ENCODE measurements at regions not wholly inside any gene's neighbourhood (a gene's known extent, or its start where the extent isn't known, plus 50 kb on each side); places are given as distances from the start of the nearest gene placed in this dataset.
"Not testable (repeated sequence)": the region's sequence is repeated elsewhere in the genome, so short reads cannot be mapped to it uniquely, and the experiment has no call there.

GRCh38 chr9:135373151-135373685, 106.4 kb upstream of the PPP1R26 start:
- ATAC-seq (replicated peaks): no peak
- Mint-ChIP-seq H3K4me3 (no peak overlapping the region), H3K9me3 (no peaks in the 10 kb centered on the region), H3K36me3 (ENCODE audit: low read depth) (no peaks in the 10 kb centered on the region), H3K4me1 (no peaks in the 10 kb centered on the region), H3K27ac (no peak overlapping the region), H3K27me3 (peaks cover 10% of the 10 kb centered on the region)

GRCh38 chr9:135373820-135374219, 105.8 kb upstream of the PPP1R26 start:
- H3K4me1 Mint-ChIP-seq: no peaks in the 10 kb centered on the region
- H3K4me3 Mint-ChIP-seq: no peak overlapping the region
- no peaks in the 10 kb centered on the region for H3K9me3 Mint-ChIP-seq
- ATAC-seq (replicated peaks): no peak
- no peaks in the 10 kb centered on the region for H3K36me3 Mint-ChIP-seq (ENCODE audit: low read depth)
- peaks cover 10% of the 10 kb centered on the region for H3K27me3 Mint-ChIP-seq
- no peak overlapping the region for H3K27ac Mint-ChIP-seq

DNA sequence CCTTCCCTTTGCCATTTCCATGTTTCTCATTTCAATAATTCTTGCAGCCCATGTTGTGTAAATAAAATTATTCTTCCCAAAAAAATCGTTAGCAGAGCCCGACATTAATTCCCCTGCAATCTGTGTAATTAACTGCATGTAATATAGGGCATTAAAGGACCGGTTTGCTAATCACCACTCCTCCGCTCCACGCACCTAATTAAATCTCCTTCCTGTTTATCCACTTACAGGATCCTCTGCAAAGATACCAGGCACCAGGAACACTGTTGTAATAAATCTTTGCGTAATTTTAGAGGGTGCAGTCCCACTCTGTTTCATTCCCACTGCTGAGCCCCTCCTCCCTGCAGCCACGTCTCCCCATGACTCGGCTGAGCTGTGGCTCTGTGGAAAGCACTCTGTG, 105.0 kb upstream of the PPP1R26 start:
- Mint-ChIP-seq H3K27me3 (peaks cover 10% of the 10 kb centered on the region), H3K4me1 (no peaks in the 10 kb centered on the region), H3K36me3 (ENCODE audit: low read depth) (no peaks in the 10 kb centered on the region), H3K4me3 (no peak overlapping the region), H3K27ac (no peak overlapping the region), H3K9me3 (no peaks in the 10 kb centered on the region)
- no peak for ATAC-seq (replicated peaks)

GRCh38 chr9:135375001-135375400, 104.6 kb upstream of the PPP1R26 start:
- no peaks in the 10 kb centered on the region for H3K9me3 Mint-ChIP-seq
- no peak overlapping the region for H3K27ac Mint-ChIP-seq
- no peak overlapping the region for H3K4me3 Mint-ChIP-seq
- no peaks in the 10 kb centered on the region for H3K4me1 Mint-ChIP-seq
- ATAC-seq (replicated peaks): no peak
- peaks cover 10% of the 10 kb centered on the region for H3K27me3 Mint-ChIP-seq
- no peaks in the 10 kb centered on the region for H3K36me3 Mint-ChIP-seq (ENCODE audit: low read depth)

GRCh38 chr9:135376511-135377265, 102.9 kb upstream of the PPP1R26 start:
- Mint-ChIP-seq H3K27me3 (peaks cover 10% of the 10 kb centered on the region), H3K4me1 (peaks cover 4% of the 10 kb centered on the region), H3K9me3 (no peaks in the 10 kb centered on the region), H3K27ac (no peak overlapping the region), H3K4me3 (no peak overlapping the region), H3K36me3 (ENCODE audit: low read depth) (no peaks in the 10 kb centered on the region)
- no peak for ATAC-seq (replicated peaks)

DNA sequence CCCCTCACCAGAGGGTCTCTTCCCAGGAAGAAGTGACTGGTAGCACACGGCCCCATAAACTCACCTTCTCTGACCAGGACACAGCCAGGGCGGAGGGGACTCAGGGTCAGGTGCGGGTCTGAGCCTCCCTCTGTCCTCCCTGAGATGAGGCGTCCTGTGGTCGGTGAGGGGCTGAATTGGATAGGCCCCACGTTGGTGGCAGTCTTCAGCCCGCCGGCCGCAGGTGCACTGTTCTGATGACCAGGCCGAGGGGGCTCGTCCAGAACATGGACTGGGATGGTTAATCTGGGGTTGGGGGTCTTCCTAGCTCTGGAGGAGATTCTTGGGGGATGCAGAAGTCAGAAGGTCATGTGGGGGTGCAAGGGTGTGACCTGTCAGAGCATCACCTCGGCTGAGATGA, 102.2 kb upstream of the PPP1R26 start:
- ATAC-seq (replicated peaks): no peak
- H3K4me3 Mint-ChIP-seq: no peak overlapping the region
- H3K4me1 Mint-ChIP-seq: peaks cover 4% of the 10 kb centered on the region
- H3K27me3 Mint-ChIP-seq: peaks cover 10% of the 10 kb centered on the region
- H3K9me3 Mint-ChIP-seq: no peaks in the 10 kb centered on the region
- H3K36me3 Mint-ChIP-seq (ENCODE audit: low read depth): no peaks in the 10 kb centered on the region
- H3K27ac Mint-ChIP-seq: no peak overlapping the region

DNA sequence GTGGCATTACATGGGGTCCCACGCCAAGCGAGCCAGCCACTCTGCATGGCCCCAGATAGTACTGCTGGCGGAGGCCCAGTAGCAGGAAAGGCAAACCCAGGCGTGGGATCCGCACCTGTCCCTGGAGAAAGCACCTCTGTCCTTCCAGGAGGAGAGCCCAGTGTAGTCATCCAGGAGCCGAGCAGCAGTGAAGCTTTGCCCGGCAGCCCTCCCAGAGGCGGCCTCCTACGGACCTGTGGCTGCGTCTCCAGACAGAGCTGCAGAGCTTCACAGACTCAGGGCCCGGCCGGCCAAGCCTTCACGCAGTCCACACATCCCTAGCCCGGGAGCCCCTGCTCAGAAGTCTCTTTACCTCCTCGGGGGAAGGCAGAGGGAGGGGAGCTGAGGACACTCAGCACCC, 100.8 kb upstream of the PPP1R26 start:
- Mint-ChIP-seq H3K4me3 (no peak overlapping the region), H3K36me3 (ENCODE audit: low read depth) (no peaks in the 10 kb centered on the region), H3K27ac (no peak overlapping the region), H3K9me3 (no peaks in the 10 kb centered on the region), H3K4me1 (peaks cover 4% of the 10 kb centered on the region), H3K27me3 (peaks cover 10% of the 10 kb centered on the region)
- ATAC-seq (replicated peaks): no peak

DNA sequence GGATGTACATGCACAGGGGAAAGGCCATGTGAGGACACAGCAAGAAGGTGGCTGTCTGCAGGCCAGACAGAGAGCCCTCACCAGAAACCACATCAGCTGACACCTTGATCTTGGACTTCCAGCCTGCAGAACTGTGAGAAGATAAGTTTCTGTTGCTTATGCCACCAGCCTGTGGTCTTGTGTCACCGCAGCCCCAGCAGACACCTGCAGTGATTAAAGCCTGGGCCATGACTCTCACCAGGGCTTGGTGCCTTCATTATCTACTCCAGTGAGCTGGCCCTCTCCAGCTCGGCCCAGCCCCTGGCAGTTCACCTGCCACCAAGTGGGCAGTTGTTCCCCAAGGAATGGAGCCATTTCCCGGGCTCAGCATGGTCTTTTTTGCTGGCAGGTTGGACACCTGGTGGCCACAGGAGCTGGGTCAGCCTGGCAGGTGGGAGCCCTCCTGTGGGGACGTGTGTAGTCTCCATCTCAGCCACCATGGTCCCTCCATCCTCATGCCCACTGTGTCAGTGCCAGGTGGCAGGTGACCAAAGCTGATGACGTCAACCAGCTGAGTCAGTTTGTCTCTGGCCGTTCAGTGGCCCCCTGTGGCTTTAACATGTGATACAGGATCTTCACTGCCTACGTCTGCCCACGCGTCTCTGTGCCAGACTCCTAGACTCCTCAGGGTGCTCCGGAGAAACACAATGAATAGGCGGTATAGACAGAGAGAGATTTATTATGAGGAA, 99.9 kb upstream of the PPP1R26 start:
- H3K4me3 Mint-ChIP-seq: no peak overlapping the region
- H3K27me3 Mint-ChIP-seq: peaks cover 4% of the 10 kb centered on the region
- H3K9me3 Mint-ChIP-seq: no peaks in the 10 kb centered on the region
- peaks cover 4% of the 10 kb centered on the region for H3K4me1 Mint-ChIP-seq
- no peak overlapping the region for H3K27ac Mint-ChIP-seq
- no peak for ATAC-seq (replicated peaks)
- no peaks in the 10 kb centered on the region for H3K36me3 Mint-ChIP-seq (ENCODE audit: low read depth)

- H3K27me3 Mint-ChIP-seq: no peaks in the 10 kb centered on the region
- no peak overlapping the region for H3K4me3 Mint-ChIP-seq
- no peaks in the 10 kb centered on the region for H3K9me3 Mint-ChIP-seq
- H3K27ac Mint-ChIP-seq: no peak overlapping the region
- peaks cover 4% of the 10 kb centered on the region for H3K4me1 Mint-ChIP-seq
- no peak for ATAC-seq (replicated peaks)
- H3K36me3 Mint-ChIP-seq (ENCODE audit: low read depth): no peaks in the 10 kb centered on the region
Observed at GRCh38 chr9:135380311-135380960, 99.1 kb upstream of the PPP1R26 start.

DNA sequence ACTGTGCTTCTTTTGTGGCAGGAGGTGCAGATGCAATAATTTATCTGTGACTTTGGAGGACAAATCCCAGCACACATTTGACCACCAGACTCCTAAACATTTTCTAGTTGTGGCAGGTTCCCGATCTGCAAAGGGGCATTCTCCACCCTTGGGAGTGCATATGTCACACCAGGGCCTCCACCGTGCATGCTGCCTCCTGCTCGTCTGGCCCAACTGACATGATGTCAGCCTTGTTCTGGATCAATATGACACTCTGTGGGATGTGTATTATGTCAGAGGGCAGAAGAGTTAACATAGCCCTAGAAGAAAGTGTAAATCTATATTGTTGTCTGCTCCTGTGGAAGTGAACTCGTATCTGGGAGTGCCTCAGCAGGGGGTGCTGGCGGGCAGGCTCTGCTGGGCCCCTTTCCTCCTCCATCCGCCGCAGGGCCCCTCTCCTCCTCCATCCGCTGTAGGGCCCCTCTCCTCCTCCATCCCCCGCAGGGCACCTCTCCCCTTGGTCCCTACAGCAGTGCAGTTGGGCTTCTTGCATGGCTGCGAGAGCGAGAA, 97.7 kb upstream of the PPP1R26 start:
- Mint-ChIP-seq H3K27me3 (no peaks in the 10 kb centered on the region), H3K27ac (no peak overlapping the region), H3K9me3 (no peaks in the 10 kb centered on the region), H3K4me1 (peaks cover 4% of the 10 kb centered on the region), H3K36me3 (ENCODE audit: low read depth) (no peaks in the 10 kb centered on the region), H3K4me3 (no peak overlapping the region)
- ATAC-seq (replicated peaks): no peak

DNA sequence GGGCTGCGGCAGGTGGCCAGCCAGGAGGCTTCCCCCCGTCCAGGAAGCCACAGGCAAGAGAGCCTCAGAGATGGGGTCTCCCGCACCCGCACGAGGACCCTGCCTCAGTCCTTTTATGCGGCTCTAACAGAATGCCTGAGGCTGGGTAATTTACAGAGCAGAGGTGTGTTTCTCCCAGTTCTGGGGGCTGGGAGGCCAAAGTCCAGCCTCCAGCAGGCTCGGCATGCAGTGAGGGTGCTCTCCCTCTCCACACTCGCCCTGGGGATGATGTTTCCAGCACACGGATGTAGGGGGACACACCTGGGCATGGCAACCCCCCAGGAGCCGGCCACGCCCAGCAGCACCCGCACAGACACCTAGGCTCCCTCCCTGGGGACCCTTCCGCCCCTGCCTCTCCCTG, 95.4 kb upstream of the PPP1R26 start:
- Mint-ChIP-seq H3K9me3 (no peaks in the 10 kb centered on the region), H3K4me3 (no peak overlapping the region), H3K27ac (no peak overlapping the region), H3K27me3 (no peaks in the 10 kb centered on the region), H3K36me3 (ENCODE audit: low read depth) (no peaks in the 10 kb centered on the region), H3K4me1 (peaks cover 4% of the 10 kb centered on the region)
- no peak for ATAC-seq (replicated peaks)

GRCh38 chr9:135384815-135385405, 94.7 kb upstream of the PPP1R26 start:
- not testable (repeated sequence) for H3K36me3 Mint-ChIP-seq (ENCODE audit: low read depth); H3K4me1 Mint-ChIP-seq; H3K4me3 Mint-ChIP-seq; H3K27ac Mint-ChIP-seq; H3K9me3 Mint-ChIP-seq; H3K27me3 Mint-ChIP-seq; ATAC-seq (replicated peaks)

GRCh38 chr9:135385793-135386192, 93.8 kb upstream of the PPP1R26 start:
- Mint-ChIP-seq H3K27me3 (no peaks in the 10 kb centered on the region), H3K9me3 (no peaks in the 10 kb centered on the region), H3K4me3 (no peak overlapping the region), H3K36me3 (ENCODE audit: low read depth) (no peaks in the 10 kb centered on the region), H3K4me1 (peaks cover 4% of the 10 kb centered on the region), H3K27ac (no peak overlapping the region)
- no peak for ATAC-seq (replicated peaks)

- H3K27me3 Mint-ChIP-seq: no peaks in the 10 kb centered on the region
- H3K9me3 Mint-ChIP-seq: no peaks in the 10 kb centered on the region
- H3K36me3 Mint-ChIP-seq (ENCODE audit: low read depth): no peaks in the 10 kb centered on the region
- no peak overlapping the region for H3K4me3 Mint-ChIP-seq
- ATAC-seq (replicated peaks): no peak
- no peaks in the 10 kb centered on the region for H3K4me1 Mint-ChIP-seq
- H3K27ac Mint-ChIP-seq: no peak overlapping the region
Observed at GRCh38 chr9:135387976-135388375, 91.6 kb upstream of the PPP1R26 start.

All from activated T-helper 17 cell treated with anti-CD3 and anti-CD28 coated beads, Interleukin-2, amount 50 U/mL, for 72 hours (primary cell).